Stimulated activated CD4-positive, alpha-beta T cell treated with anti-CD3 and anti-CD28 coated beads, Interleukin-15, amount 100 ng/mL, for 24 hours (primary cell): ENCODE measurements at regions not wholly inside any gene's neighbourhood (a gene's known extent, or its start where the extent isn't known, plus 50 kb on each side); places are given as distances from the start of the nearest gene placed in this dataset.
"Not testable (repeated sequence)": the region's sequence is repeated elsewhere in the genome, so short reads cannot be mapped to it uniquely, and the experiment has no call there.

Source experiments
- DNase-seq: peaks from one replicate; pipeline ENCODE4 v3.0.0-alpha.2; 2020

DNA sequence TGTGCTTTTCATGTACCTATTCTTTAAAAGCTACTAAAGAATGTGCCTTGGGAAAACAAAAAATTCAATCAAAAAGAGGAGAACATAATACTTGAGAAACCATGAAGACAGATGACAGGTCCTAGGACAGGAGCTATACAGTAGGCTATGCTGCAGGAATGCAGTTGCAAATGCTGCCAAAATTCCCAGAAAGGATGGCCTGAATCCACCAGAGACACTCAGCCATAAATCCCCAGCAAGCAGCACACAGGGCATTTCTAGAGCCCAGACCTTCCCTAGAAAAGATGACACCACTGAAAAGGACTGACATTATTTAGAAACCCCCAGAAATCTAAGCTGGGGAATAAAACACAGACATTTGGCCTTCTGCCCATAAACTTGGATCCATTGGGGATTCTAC, 237.3 kb downstream of the C7orf25 start:
- DNase-seq: no peak

- no peak for DNase-seq
These were observed 237.9 kb downstream of the C7orf25 start for GRCh38 chr7:42673951-42674350.

GRCh38 chr7:42672339-42672999, 239.4 kb downstream of the C7orf25 start:
- no peak for DNase-seq

GRCh38 chr7:42671627-42672026, 240.2 kb downstream of the C7orf25 start:
- DNase-seq: no peak

GRCh38 chr7:42666994-42667393, 244.9 kb downstream of the C7orf25 start:
- no peak for DNase-seq

DNA sequence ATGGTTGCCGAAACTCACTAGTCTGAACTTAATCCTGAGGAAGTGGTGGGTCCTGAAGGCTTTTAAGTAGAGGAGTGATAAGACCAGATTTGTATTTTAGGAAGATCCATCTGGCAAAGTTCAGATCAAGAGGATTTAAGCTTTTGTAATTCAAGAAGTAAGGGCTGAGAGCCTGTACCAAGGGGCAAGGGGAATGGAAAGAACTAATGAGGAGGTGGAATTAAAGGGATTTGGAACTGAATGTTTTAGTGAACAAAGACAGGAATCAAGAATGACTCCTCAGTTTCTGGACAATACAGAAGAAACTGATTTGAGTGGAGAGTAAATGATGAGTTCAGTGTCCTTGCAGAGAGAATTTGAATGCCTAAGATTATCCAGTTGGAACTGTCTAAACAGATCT, 249.0 kb downstream of the C7orf25 start:
- DNase-seq: no peak

DNA sequence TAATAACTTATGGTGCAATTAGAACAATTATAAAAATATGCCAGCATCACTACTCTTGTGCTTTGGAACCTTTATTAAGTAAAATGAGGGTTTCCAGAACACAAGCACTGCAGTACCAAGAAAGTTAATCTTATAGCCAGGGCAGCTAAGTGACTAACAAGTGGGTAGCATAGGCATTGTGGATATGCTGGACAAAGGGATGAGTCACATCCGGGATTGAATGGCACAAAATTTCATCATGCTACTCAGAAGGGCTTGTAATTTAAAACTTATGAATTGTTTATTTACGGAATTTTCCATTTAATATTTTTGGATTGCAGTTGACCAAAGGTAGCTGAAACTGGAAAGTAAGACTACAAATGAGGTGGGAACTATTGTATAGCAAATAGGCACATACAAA, 250.6 kb downstream of the C7orf25 start:
- DNase-seq: no peak

GRCh38 chr7:42650701-42651100, 261.2 kb downstream of the C7orf25 start:
- DNase-seq: no peak

GRCh38 chr7:42650171-42650570, 261.7 kb downstream of the C7orf25 start:
- no peak for DNase-seq

- DNase-seq: no peak
These were observed 266.0 kb downstream of the C7orf25 start for GRCh38 chr7:42645906-42646305.

GRCh38 chr7:42642699-42643098, 269.2 kb downstream of the C7orf25 start:
- no peak for DNase-seq

- DNase-seq: no peak
These were observed 271.9 kb downstream of the C7orf25 start for GRCh38 chr7:42639930-42640329.

GRCh38 chr7:42636380-42636779, 275.5 kb downstream of the C7orf25 start:
- DNase-seq: not testable (repeated sequence)

- DNase-seq: no peak
These were observed 283.8 kb downstream of the C7orf25 start for GRCh38 chr7:42628054-42628453.

GRCh38 chr7:42627626-42628025, 284.2 kb downstream of the C7orf25 start:
- DNase-seq: no peak

GRCh38 chr7:42627101-42627500, 284.8 kb downstream of the C7orf25 start:
- DNase-seq: no peak

DNA sequence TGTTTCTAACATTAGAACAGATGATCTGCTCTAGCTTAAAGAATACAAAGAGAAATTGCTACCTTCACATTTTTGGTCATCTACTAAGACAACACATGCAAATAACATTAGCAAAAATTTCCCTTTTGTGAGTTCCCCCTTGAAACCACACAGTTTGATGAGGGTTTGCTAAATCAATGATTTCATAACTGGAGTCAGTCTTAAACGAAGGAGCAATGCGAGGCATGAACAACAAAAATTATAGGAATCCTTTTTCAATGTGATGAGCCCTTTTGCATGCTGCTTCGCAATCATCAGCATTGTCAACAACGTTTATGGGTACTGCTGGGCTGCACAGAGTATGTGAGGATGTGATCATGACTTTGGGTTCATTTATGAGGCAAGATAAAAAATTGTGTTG, 286.4 kb downstream of the C7orf25 start:
- DNase-seq: no peak

DNA sequence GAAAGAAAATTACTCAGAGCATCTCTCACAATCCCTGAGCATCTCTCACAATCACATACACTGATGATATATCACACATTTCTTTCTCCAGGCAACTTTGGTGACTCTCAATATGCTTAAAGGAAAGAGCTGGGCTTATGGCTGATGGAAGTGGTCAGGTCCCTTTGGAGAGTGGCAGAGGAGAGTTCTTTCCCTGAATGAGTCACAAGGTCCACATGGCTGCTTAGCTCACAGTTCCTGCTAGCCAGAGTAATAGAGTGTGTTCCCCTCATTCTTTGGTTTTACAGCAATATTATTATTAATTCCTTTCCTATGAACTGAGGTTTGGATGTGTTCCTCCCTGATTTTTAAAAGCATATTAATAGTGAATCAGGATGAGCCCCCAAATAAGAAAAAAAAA, 287.4 kb downstream of the C7orf25 start:
- no peak for DNase-seq

GRCh38 chr7:42621543-42622219, 290.2 kb downstream of the C7orf25 start:
- no peak for DNase-seq

GRCh38 chr7:42618651-42619360, 293.1 kb downstream of the C7orf25 start:
- no peak for DNase-seq

DNA sequence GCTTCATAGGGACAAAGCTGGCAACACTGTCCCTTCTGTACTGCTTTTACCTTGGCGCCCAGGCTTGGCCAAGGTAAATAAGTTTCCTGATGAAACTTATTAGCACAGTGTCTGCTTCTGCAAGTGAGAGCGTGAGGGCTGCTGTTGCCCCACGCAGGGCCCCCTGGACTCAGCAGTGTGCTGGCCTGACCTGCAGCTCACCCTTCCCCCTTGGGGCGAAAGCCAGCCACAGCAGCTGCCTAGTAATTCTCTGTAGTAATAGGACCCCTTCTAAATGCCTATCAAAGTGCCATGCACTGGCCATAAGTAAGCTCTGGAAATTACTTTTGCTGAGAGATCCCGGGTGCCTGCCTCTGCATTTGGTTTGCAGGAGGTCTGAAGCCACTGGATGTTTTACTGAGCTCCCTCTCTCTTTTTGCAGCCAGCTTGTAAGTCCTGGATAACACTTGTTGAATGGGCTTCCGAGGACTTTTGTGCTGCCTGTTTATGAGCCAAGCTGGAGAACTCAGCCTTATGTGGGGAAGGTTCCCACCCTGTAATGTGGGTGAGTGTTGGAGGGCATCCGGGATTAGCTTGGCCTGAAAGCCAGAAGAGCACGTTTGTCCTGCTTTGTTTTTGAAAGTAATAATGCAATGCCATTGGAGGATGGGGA, 293.9 kb downstream of the C7orf25 start:
- DNase-seq: no peak

GRCh38 chr7:42617071-42617765, 294.7 kb downstream of the C7orf25 start:
- DNase-seq: no peak

DNA sequence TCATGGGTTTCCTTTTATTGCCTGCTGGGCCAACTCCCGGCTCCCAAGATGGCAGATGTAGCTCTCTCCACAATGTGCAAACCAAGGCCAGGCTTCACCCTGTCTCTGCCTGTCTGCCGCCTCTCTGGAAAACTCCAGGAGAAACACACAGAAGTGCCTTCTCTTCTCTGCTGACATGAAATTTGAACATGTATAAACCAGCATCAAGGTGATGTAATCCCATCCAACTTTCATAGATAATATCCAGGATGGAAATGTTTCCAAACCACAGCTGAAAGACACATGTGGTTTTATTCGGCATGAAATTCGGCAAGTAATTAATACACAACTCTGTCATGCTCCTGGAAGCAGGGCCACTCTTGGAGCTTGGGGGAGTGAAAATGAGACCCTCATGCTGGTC, 297.2 kb downstream of the C7orf25 start:
- no peak for DNase-seq
